SHP77 (cell line): ENCODE measurements at regions not wholly inside any gene's neighbourhood (a gene's known extent, or its start where the extent isn't known, plus 50 kb on each side); places are given as distances from the start of the nearest gene placed in this dataset.
A peak's percentile ranks its signal among the peaks of the same experiment; 100 is the strongest.

ENCODE experiments used
- DNase-seq, 2 experiments: peaks; one replicate each; lab custom pipeline; 2025; lab: John Stamatoyannopoulos, UW

DNA sequence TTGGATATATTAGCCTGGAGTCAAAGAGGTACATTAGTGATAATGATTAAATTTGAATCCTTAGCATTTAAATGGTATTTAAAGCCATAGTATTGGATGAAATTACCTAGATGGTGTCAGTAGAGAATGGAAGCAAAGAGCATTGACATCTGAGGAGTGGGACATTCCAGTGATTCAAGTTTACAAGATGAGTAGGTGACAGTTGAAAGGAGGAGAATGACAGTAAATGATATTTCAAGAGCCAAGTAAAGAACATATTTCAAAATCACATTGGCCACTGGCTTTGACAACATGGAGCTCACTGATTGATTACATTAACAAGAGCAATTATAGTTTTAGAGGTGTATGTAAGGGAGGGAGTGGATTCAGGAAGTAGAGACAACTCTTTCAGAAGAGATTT, 93.9 kb upstream of the MEF2C start:
- no peak for DNase-seq

DNA sequence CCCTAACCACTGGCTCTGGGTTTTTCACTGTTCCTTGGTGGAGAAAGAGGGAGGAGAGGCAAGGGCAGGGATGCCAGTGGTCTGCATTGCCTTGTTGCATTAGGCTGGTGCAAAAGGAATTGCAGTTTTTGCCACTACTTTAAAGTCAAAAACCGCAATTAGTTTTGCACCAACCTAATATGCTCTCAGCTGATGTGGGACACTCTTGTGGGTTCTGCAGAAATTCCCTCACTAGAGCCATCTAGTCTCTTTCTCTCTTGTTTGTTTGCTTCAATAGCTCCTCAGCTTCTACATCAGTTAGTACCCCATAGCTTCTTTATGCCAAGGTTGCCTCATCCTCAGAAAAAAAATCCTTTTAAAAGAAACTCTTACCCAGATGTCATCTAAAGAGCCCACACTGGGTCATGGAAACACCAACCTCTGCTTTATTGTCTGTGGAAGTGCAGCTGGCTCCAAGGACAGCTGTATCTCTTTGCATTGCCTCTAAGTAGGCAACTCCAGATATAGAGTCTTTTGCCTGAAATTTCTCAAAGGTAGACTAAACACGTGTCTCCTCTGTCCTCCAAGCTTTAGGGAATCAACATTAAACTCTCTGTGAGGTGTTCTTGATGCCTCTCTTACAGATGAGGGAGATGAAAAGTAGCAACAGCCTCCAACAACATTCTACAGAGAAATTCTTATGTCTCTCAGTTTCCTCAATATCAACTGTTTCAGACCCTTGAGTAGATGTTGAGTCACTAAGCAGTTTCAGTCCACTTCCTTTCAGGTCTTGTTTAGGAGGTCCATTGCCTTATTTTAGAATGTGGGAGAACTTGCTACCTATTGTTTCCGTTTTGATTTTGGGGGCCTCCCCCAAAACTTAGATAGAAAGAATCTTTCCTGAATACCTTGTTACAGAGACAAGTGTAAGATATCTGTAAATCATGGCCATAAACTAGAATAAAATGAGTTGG, 84.9 kb upstream of the MEF2C start:
- DNase-seq: no peak

DNA sequence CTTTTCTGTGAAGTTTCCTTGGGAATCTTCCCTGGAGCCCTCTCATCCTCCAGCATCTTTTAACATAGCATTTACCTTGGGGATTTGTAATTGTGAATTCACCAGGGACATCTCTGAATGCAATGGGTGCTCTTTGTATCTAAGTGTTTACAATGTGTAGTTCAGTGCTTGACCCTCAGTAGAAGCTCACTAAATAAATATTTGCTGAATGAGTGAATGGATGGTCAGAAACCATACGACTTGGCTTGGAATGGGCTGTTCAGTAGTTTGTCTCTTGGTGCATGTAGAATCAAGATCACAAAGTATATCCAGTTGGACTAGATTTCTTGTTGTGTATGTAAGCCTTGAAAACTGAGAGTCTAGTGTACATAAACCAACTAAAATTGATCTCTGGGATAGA, 81.8 kb upstream of the MEF2C start:
- peak; percentile 18 to 22 for DNase-seq

DNA sequence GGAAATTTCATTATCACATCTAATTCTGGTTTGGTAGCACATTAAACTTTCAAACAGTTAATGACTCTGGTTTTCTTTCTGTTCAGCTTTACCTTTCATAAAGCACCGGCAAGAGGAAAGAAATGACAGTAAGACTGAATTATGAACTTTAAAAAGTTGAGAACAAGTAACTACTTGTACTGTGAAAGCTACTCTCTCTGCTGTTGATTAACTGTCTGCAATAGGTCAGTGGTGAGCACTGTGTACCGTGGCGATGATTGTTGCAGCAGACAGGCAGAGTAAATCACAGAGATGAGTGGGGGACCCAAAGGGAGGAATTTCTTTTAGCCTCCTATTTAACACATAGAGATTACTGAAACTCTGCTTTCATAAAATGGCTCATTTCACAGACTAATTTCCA, 74.0 kb upstream of the MEF2C start:
- no peak for DNase-seq

DNA sequence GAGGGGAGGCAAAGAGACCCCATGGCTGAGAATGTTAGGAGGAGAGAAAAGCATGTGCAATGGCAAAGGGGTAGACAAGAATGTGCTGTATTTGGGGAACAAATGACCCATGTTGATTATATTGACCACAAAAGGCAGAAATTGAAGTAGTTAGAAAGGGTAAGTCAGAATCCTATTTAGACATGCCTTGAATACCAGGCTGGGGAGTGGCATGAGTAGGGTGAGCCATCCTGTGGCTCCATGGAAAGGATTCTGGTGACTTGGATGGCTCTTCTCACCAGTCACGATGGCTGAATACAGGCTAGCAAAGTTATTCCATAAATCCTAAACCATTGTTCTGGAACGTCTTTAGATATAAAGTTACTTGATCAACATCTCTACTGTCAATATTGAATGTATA, 73.4 kb upstream of the MEF2C start:
- DNase-seq: no peak

DNA sequence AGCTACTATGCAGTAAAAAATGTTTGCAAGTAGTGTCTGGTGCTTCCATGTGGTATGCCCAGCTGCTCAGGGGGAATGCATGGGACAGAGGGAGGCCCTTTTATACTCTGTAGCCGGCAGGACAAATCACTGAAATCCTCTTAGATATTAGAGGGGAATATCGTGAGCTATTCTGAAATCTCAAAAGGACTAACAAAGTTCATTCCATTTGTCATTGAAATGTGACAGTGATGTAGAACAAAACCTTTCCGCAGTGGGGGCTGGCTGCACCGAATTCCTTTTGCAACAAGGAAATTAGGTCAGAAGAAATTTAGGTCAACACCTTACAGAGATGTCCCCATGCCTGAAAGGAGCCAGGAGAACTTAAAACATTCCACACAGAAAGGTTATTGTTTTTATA, 72.4 kb upstream of the MEF2C start:
- no peak for DNase-seq

DNA sequence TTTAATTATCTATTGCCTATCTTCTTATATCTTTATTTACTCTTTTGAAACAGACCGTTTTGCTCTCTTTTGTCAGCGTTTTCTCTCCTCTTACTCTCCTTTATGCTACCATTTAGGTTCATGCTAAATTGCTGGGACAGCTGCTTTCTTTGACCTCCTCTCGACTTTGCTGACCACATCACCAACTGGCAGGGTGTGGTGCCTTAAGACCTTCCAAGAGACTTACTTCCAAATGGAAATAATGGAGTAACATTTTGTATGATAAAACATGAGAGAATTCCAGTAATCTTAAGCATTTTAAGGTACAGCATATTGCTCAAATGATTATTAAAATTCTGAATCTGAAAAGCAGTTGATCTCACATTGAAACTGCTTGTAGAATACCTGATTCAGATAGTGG, 71.5 kb upstream of the MEF2C start:
- DNase-seq: no peak

DNA sequence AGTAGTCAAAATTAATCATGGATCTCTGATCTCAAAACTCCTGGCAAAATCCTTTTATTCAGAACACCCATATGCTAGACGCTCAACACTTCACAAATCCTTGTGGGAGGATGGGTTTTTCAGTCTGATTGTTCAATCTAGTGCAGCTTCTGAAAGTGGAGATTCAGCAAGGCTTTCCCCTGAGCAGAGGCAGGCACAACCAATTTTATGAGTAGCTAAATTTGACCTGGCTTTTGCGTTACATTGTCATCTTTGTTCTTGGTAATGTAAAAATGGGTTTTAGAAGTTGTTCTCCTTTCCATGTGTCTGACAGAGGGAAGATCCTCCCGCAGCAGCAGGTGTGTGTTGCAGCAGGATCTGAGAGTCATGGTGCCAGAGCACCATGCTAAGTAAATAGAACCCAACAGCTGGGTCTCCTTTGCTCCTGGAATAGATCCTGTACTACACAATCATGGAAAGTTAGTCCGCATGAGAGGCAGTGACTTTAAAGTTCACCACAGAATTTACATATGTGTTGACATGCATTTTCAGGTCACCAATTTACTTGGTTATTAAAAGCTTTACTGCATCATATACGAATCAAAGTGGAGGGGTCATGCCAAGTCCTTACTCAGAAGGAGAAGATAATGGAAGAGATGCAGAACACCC, 70.1 kb upstream of the MEF2C start:
- DNase-seq: peak; percentile 74 to 83

DNA sequence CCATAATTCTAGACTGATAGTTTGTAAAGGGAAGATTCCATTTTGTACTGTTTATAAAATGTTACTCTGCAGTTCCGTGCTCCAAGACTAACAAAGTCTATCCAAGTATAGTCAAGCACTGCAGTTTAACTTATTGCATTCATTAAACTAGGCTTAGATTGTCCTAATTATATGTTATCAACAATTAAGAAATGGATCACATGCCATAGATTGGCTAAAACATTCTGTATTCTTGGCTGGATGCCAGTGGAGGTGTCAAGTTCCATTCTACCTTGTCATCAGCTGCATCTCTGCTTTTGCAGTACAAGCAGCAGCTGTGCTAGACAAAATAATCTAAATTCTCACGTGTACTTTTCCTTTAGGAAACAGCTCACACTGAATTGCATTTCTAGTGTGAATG, 69.4 kb upstream of the MEF2C start:
- peak; percentile 70 to 82 for DNase-seq

DNA sequence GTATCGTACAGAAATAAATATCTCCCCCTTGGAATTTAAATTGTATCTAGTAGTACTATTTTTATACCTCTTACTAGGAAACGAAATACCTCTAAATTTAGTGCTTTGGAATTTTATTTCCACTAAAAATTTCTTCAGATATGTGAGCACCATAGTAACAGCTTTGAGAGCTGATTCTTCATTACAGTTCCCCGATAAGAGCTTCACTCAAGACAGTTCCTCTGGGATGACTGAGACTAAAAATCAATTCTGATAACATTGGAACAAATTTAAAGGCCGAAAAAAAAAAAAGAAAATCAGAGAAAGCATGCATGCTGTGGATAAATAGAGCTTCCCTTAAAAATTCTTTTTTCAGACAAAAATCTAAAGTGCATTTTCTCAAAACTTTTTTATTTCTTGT, 68.5 kb upstream of the MEF2C start:
- no peak for DNase-seq

DNA sequence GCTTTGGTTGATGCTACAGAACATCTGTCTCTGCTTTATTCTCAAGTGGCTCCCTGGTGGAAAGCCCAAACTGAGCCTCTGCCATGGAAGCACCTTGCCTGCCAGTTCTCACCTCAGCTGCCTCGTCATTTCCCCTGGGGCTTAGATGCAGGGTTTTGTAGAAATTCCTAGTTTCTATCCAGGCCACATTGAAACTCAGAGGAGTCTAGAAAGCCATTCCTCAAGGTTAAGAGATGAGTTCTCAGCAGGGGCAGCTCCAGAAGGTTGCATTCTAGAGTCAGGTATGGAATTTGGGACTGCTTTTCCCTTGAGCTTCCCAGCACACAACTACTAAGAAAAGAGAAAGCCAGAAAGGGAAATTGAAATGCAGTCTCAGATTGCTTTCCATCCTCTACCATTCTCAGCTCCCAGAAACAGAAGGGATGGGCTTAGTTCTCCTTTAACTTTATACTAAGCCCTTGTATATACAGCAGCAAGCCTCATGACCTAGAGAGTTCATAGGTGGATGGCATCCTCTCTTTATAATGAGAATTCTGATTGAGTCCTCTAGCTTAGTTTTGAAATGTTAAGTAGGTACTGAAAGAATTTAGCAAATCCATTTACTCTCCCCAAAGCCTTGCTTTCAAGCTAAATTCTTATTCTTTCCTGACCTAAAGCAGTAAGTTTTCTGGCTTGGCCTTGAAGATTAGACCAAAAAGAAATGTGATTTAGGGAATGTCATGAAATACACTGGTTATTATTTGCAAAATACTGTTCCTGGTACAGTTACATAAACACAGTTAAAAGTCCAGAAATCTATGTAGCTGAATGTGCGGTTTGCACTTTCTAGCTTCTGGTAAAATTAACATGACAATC, 66.0 kb upstream of the MEF2C start:
- no peak for DNase-seq

DNA sequence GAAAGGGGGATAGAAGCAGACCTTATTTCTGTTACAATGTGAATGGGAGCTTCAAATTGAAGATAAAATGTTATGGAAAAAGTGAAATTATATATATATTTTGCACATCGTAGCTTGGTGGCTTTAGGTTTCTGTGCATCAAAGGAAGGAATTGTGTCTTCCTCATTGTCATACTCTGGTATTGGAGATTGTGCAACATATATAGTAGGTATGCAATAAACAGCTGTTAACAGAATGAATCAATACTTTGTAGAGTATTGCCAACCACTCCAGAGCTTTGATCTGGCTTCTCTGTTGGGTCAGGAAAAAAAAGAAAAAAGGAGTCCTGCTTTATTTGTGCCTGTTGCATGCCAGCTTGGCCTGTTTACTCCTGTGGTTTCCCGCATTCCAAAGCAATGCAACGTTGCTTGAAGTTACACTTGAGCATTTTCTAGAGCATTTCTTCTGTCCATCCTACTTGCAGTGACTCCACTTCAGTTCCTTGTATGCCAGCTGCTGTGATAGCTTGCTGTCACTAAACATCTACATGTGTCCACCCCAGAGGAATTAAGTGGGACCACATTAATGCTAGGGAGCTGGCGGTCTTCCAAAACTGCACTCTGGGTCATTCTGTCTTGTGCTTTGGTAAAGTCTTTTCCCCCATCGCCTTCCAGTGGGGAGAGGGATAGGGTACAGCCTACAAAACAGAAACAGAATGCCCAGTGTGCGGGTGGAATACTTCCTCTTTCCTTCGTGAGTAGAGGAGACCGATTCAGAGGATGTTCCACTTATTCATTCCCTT, 62.0 kb upstream of the MEF2C start:
- DNase-seq: no peak

DNA sequence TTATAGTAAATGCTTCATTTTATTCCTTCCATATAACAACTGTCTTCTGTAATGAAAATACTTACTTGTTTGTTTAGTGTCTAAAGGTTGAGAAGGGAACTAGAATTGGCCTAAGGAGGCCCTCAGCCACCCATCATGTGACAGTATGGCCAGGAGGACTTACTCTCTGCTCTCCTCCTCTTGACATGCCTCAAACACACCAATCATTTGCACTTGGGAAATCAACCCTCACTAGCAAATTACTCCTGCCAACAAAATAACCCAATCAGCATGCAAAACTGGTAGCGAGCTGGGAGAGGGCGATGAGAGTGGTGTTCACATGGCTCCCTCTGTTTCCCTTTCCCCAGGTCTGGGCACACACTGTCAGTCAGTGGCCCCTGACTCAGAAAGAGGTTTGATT, 58.6 kb upstream of the MEF2C start:
- DNase-seq: no peak

DNA sequence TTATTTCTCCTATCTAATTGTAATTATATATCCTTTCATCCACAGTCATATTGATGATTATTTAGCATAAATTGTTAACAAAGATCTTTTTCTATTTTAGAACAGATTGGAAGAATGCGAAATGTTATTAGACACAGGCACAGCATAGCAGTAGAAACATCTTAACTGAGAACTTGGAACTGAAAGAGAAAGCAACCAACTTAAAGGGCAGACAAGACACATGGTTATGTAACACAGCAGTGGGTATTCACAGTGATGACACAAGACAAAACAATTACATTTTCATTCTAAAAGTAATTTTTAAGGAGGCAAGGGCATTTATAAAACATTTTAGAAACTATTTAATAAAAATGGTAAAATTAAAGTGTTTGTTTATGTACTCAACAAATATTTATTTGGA, 57.7 kb upstream of the MEF2C start:
- DNase-seq: no peak

DNA sequence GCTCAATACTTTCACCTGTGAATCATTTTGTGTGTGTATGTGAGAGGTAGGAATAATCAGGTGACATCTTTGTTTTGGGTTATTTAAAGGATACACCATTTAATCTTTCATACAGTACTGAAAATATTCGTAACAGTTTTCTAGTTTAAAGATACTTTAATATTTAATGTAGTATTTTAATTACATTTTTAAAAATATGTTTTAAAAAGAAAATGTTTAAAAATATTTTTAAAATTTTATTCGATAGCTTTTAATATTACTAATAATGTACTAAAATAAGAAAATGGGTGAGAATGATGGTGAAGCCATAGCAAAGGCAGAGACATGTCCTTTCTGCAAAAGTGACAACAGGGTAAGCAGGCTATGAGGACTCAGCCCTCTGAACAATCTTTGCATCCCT, 56.3 kb upstream of the MEF2C start:
- DNase-seq: no peak

DNA sequence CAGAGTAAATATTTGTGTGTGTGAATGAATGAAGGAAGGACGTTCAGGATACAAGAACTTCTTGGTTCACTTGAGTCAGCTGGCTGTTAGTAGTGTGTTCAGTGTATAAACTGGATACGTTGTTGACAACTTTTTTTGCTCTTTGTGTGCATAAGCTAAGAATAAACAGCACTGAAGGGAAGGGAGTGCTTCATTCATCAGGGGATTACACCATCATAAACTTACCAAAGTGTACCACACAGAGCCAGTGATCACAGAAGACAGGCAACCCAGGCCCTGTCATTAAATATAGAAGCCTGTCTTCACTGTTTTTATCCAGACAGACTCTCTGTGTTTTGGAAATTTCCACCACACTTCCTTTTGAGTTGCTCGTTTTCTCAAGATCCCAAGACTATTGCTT, 55.5 kb upstream of the MEF2C start:
- no peak for DNase-seq

DNA sequence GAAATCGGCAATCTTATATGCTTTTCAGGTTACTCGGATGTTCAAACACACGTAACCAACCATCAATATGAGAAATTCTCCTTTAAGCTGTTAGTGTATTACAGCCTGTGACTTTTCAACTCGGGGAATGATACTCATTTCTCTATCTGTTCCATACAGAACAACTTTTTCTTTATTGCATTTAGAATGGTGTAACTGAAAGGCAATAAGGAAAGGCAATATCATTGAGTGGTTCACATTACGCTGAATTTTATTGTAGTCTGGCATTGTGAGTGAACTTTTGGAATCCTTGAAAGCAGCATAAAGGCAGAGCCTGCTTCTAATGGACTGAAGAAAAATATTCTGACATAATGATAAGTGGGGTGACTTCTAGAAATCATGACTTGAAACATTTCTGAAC, 54.4 kb upstream of the MEF2C start:
- no peak for DNase-seq

DNA sequence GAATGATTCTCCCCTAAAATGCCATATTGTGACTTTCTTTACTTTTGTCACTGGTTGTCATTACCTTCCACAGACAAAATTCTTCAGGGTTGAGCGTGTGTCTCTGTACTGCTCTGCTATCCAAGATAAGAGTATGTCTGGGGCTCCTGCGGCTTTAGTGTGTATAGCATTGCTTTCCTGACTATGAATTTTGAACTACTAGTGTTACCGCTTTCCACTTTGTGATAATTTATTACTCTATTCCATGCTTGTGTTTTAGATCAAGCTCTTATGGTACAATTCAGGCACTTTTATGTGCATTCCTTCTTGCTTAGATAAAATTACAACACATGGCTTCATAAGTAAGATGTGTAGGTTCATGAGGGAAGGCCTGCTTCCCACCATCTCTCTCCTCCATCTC, 51.5 kb upstream of the MEF2C start:
- no peak for DNase-seq
